Kidney glomerular epithelial cell (primary cell): ENCODE measurements at regions not wholly inside any gene's neighbourhood (a gene's known extent, or its start where the extent isn't known, plus 50 kb on each side); places are given as distances from the start of the nearest gene placed in this dataset.
A peak's percentile ranks its signal among the peaks of the same experiment; 100 is the strongest.

Source experiments
- DNase-seq: peaks from one replicate; lab custom pipeline; 2025; lab: John Stamatoyannopoulos, UW

- DNase-seq, result no peak
Observed at GRCh38 chr4:129167640-129168260, 71.8 kb downstream of the C4orf33 start.

- DNase-seq, result no peak
Observed at GRCh38 chr4:129172181-129172580, 76.2 kb downstream of the C4orf33 start.

- DNase-seq, result no peak
Observed at GRCh38 chr4:129176864-129177263, 80.9 kb downstream of the C4orf33 start.

- DNase-seq, result no peak
Observed at GRCh38 chr4:129179276-129179675, 83.3 kb downstream of the C4orf33 start.

GRCh38 chr4:129189630-129190029 lies 93.7 kb downstream of the C4orf33 start:
- DNase-seq, result no peak

- DNase-seq, result no peak
Observed at GRCh38 chr4:129193357-129194100, 97.6 kb downstream of the C4orf33 start.

- DNase-seq, result no peak
Observed at GRCh38 chr4:129208481-129208880, 112.5 kb downstream of the C4orf33 start.

- DNase-seq, result no peak
Observed at GRCh38 chr4:129213692-129214091, 117.7 kb downstream of the C4orf33 start.

- peak; percentile 50 for DNase-seq
Observed at GRCh38 chr4:129218360-129218759, 122.4 kb downstream of the C4orf33 start.

GRCh38 chr4:129218897-129219296 lies 122.9 kb downstream of the C4orf33 start:
- no peak for DNase-seq

GRCh38 chr4:129220254-129220653 lies 124.3 kb downstream of the C4orf33 start:
- DNase-seq, result no peak

GRCh38 chr4:129223945-129224344 lies 128.0 kb downstream of the C4orf33 start:
- DNase-seq, result no peak

GRCh38 chr4:129230846-129231245 lies 134.9 kb downstream of the C4orf33 start:
- no peak for DNase-seq

- DNase-seq, result no peak
Observed at GRCh38 chr4:129231945-129232588, 136.1 kb downstream of the C4orf33 start.

- DNase-seq, result peak; percentile 67
Observed at GRCh38 chr4:129232589-129233337, 136.8 kb downstream of the C4orf33 start.

GRCh38 chr4:129233691-129234090 lies 137.7 kb downstream of the C4orf33 start:
- no peak for DNase-seq

GRCh38 chr4:129236351-129236750 lies 140.4 kb downstream of the C4orf33 start:
- no peak for DNase-seq

- no peak for DNase-seq
Observed at GRCh38 chr4:129239088-129239487, 143.1 kb downstream of the C4orf33 start.

GRCh38 chr4:129240816-129241215 lies 144.9 kb downstream of the C4orf33 start:
- peak; percentile 45 for DNase-seq

- DNase-seq, result no peak
Observed at GRCh38 chr4:129246145-129246544, 150.2 kb downstream of the C4orf33 start.

- no peak for DNase-seq
Observed at GRCh38 chr4:129246910-129247461, 151.0 kb downstream of the C4orf33 start.

- no peak for DNase-seq
Observed at GRCh38 chr4:129248621-129249020, 152.7 kb downstream of the C4orf33 start.
